ENCODE measurements at regions not wholly inside any gene's neighbourhood (a gene's known extent, or its start where the extent isn't known, plus 50 kb on each side); places are given as distances from the start of the nearest gene placed in this dataset.

GRCh38 chr2:129768036-129768386, 211.5 kb upstream of the RAB6C start:
- WGBS (ENCODE audit: low lambda C conversion rate, missing lambda C conversion rate): 86% methylated on average over 6 of the region's 6 CpGs
- H3K36me3 ChIP-seq (replicated peaks; ENCODE audit: insufficient read depth, low read depth): no peaks in the 10 kb centered on the region
- no peaks in the 10 kb centered on the region for H3K4me1 ChIP-seq (ENCODE audit: insufficient read depth)
- no peak overlapping the region for H2AFZ ChIP-seq
- no peak for DNase-seq (ENCODE audit: low spot score)
- H3K4me2 ChIP-seq: no peak overlapping the region
- no peak overlapping the region for H3K4me3 ChIP-seq
- TF ChIP-seq EZH2 (IDR thresholded peaks at IDR 0.05; ENCODE audit: borderline replicate concordance) (no peak), EZH2phosphoT487 (IDR thresholded peaks at IDR 0.05; ENCODE audit: low read depth, severe bottlenecking, unreplicated experiment) (no peak), CTCF (IDR thresholded peaks at IDR 0.05; ENCODE audit: poor library complexity) (no peak)
- no peaks in the 10 kb centered on the region for H3K9me3 ChIP-seq (ENCODE audit: low read depth)
- H3K27ac ChIP-seq: no peak overlapping the region
- H3K79me2 ChIP-seq: no peaks in the 10 kb centered on the region
- peaks cover 2% of the 10 kb centered on the region for H3K27me3 ChIP-seq
- no peaks in the 10 kb centered on the region for H4K20me1 ChIP-seq (ENCODE audit: insufficient read depth, poor library complexity, severe bottlenecking)
- H3K9me2 ChIP-seq (replicated peaks; ENCODE audit: insufficient read depth): no peaks in the 10 kb centered on the region

- no peak for DNase-seq (ENCODE audit: low spot score)
- Histone ChIP-seq H4K20me1 (ENCODE audit: insufficient read depth, poor library complexity, severe bottlenecking) (no peaks in the 10 kb centered on the region), H3K27ac (no peak overlapping the region), H3K4me3 (no peak overlapping the region), H3K9me3 (ENCODE audit: low read depth) (no peaks in the 10 kb centered on the region), H3K4me2 (no peak overlapping the region), H3K27me3 (peaks cover 2% of the 10 kb centered on the region), H3K36me3 (replicated peaks; ENCODE audit: insufficient read depth, low read depth) (no peaks in the 10 kb centered on the region), H3K79me2 (no peaks in the 10 kb centered on the region), H2AFZ (no peak overlapping the region), H3K4me1 (ENCODE audit: insufficient read depth) (no peaks in the 10 kb centered on the region), H3K9me2 (replicated peaks; ENCODE audit: insufficient read depth) (no peaks in the 10 kb centered on the region)
- TF ChIP-seq EZH2 (IDR thresholded peaks at IDR 0.05; ENCODE audit: borderline replicate concordance) (no peak), EZH2phosphoT487 (IDR thresholded peaks at IDR 0.05; ENCODE audit: low read depth, severe bottlenecking, unreplicated experiment) (no peak), CTCF (IDR thresholded peaks at IDR 0.05; ENCODE audit: poor library complexity) (no peak)
- WGBS (ENCODE audit: low lambda C conversion rate, missing lambda C conversion rate): 90% methylated on average over 11 of the region's 11 CpGs
These were observed 210.8 kb upstream of the RAB6C start for GRCh38 chr2:129768485-129769184.

GRCh38 chr2:129769185-129769991, 210.1 kb upstream of the RAB6C start:
- Histone ChIP-seq H3K9me3 (ENCODE audit: low read depth) (no peaks in the 10 kb centered on the region), H3K4me2 (no peak overlapping the region), H3K79me2 (no peaks in the 10 kb centered on the region), H4K20me1 (ENCODE audit: insufficient read depth, poor library complexity, severe bottlenecking) (no peaks in the 10 kb centered on the region), H3K4me1 (ENCODE audit: insufficient read depth) (no peaks in the 10 kb centered on the region), H2AFZ (no peak overlapping the region), H3K27ac (no peak overlapping the region), H3K36me3 (replicated peaks; ENCODE audit: insufficient read depth, low read depth) (no peaks in the 10 kb centered on the region), H3K9me2 (replicated peaks; ENCODE audit: insufficient read depth) (no peaks in the 10 kb centered on the region), H3K27me3 (peaks cover 2% of the 10 kb centered on the region), H3K4me3 (no peak overlapping the region)
- WGBS (ENCODE audit: low lambda C conversion rate, missing lambda C conversion rate): 91% methylated on average over 11 of the region's 11 CpGs
- TF ChIP-seq EZH2 (IDR thresholded peaks at IDR 0.05; ENCODE audit: borderline replicate concordance): no peak
- no peak for TF ChIP-seq EZH2phosphoT487 (IDR thresholded peaks at IDR 0.05; ENCODE audit: low read depth, severe bottlenecking, unreplicated experiment)
- TF ChIP-seq CTCF (IDR thresholded peaks at IDR 0.05; ENCODE audit: poor library complexity): no peak
- no peak for DNase-seq (ENCODE audit: low spot score)
